PC-9 (cell line): ENCODE measurements at regions not wholly inside any gene's neighbourhood (a gene's known extent, or its start where the extent isn't known, plus 50 kb on each side); places are given as distances from the start of the nearest gene placed in this dataset.

ENCODE experiments used
- BruUV-seq: library from RNA; stranded (reverse); fragments of 400-500 nt; replicated peaks from 2 replicates; lab custom pipeline; 2021; lab: Mats Ljungman, UMichigan
- CTCF ChIA-PET: fragments of 300-600 bp; sonication (Branson Sonifier 250); formaldehyde crosslinking; loops from one replicate; lab custom pipeline; 2022; ENCODE audit warnings: antibody characterized with exemption; lab: Charles Lee
- POLR2A ChIA-PET: fragments of 300-600 bp; sonication (Branson Sonifier 250); formaldehyde crosslinking; loops from one replicate; lab custom pipeline; 2022; ENCODE audit warnings: antibody characterized with exemption; ENCODE audit not compliant: unreplicated experiment; lab: Charles Lee
- DNase-seq, 2 experiments: peaks; one replicate each; pipeline versions ENCODE4 v3.0.0 to v3.0.0-alpha.2; 2015 to 2022; ENCODE audit warnings: mixed read lengths in 1 of 2
- H2AFZ ChIP-seq: fragments of 200-600 bp; sonication (generic); 2 replicates; pipeline ENCODE4 v1.8.1; 2017; ENCODE audit warnings: antibody characterized with exemption
- H3F3A ChIP-seq: fragments of 200-600 bp; sonication (generic); 2 replicates; pipeline ENCODE4 v1.8.1; 2017; ENCODE audit warnings: antibody characterized with exemption, mild to moderate bottlenecking, low read depth; ENCODE audit not compliant: insufficient read depth
- H3K27ac ChIP-seq: fragments of 200-600 bp; sonication (generic); 2 replicates; pipeline ENCODE4 v1.6.1; 2016; ENCODE audit warnings: mixed run types
- H3K27me3 ChIP-seq: fragments of 200-600 bp; sonication (generic); 2 replicates; pipeline ENCODE4 v1.6.1; 2016; ENCODE audit warnings: low read depth, mixed run types; ENCODE audit not compliant: insufficient read depth
- H3K36me3 ChIP-seq: fragments of 200-600 bp; sonication (generic); 2 replicates; pipeline ENCODE4 v1.6.1; 2016; ENCODE audit warnings: low read depth, mixed run types
- H3K4me1 ChIP-seq: fragments of 200-600 bp; sonication (generic); replicated peaks from 2 replicates; pipeline ENCODE4 v1.6.1; 2016; ENCODE audit warnings: mixed run types; ENCODE audit not compliant: insufficient read depth
- H3K4me2 ChIP-seq: fragments of 200-600 bp; sonication (generic); 2 replicates; pipeline ENCODE4 v1.6.1; 2017; ENCODE audit warnings: mixed run types
- H3K4me3 ChIP-seq: fragments of 200-600 bp; sonication (generic); 2 replicates; pipeline ENCODE4 v1.6.1; 2016; ENCODE audit warnings: mixed run types
- H3K79me2 ChIP-seq: fragments of 200-600 bp; sonication (generic); 2 replicates; pipeline ENCODE4 v1.6.1; 2017; ENCODE audit warnings: low read depth, mixed run types
- H3K9me2 ChIP-seq: fragments of 200-600 bp; sonication (generic); 2 replicates; pipeline ENCODE4 v1.8.1; 2017; ENCODE audit warnings: mild to moderate bottlenecking; ENCODE audit not compliant: insufficient read depth
- H3K9me3 ChIP-seq: fragments of 200-600 bp; sonication (generic); 2 replicates; pipeline ENCODE4 v1.8.1; 2016; ENCODE audit warnings: low read depth; ENCODE audit not compliant: insufficient read depth
- H4K20me1 ChIP-seq: fragments of 200-600 bp; sonication (generic); 2 replicates; pipeline ENCODE4 v1.8.1; 2017; ENCODE audit not compliant: insufficient read depth
- EZH2 ChIP-seq: fragments of 200-600 bp; sonication (generic); IDR thresholded peaks from 2 replicates; pipeline ENCODE4 v1.8.0; 2017; ENCODE audit warnings: antibody characterized with exemption, low read depth
- intact Hi-C: fragments of 100-400 bp; cut with micrococcal nuclease; formaldehyde crosslinking; loops from one replicate; pipeline ENCODE4 v1.10.0; 2022; ENCODE audit not compliant: unreplicated experiment
- TF ChIP-seq, protein P1 (sequence below): fragments of 200-600 bp; sonication (generic); conservative IDR thresholded peaks from 2 replicates; pipeline ENCODE4 v1.6.1; 2017; ENCODE audit warnings: mixed run types, antibody characterized with exemption, mild to moderate bottlenecking, moderate library complexity

DNA sequence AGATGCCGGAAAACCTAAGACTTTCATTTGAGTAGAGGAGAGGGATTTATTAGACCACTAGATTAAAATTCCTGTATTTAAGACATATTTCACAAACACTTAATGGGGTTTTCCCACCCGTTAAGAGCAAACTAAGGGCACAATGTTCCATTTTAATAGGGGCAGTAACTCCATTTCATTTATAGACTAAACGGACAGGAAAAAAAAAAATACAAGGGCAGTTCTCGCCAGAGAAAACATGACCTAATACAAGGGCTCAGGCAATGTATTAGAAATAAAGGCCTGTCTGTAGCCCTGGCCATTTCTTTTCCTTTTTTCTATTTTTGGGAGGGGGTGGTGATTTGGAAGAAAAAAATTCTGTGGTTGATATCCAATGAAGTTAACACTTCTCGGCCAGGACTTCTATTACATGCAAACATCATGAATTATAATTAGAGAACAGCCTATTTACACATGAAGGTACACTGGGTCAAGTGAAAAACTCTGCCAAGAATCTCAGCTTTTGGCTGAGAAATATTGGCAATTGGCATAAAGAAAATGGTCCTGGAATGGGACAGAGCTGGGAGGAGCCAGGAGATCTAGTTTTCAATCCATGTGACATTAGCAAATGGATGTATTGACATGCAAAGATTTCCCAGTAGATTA is 641.1 kb upstream of the TBX3 start:
- Histone ChIP-seq H3K36me3 (no peaks in the 10 kb centered on the region), H3F3A (no peaks in the 10 kb centered on the region), H3K27ac (no peak overlapping the region), H3K9me2 (no peaks in the 10 kb centered on the region), H2AFZ (no peak overlapping the region), H3K27me3 (0 out of 2 replicates have a peak, but pooled peaks cover under 1% of the 10 kb centered on the region), H3K79me2 (no peaks in the 10 kb centered on the region), H4K20me1 (no peaks in the 10 kb centered on the region), H3K4me3 (no peak overlapping the region), H3K4me1 (no peaks in the 10 kb centered on the region), H3K9me3 (no peaks in the 10 kb centered on the region), H3K4me2 (no peak overlapping the region)
- POLR2A ChIA-PET, result no interaction called here
- BruUV-seq, result no TSS peak
- CTCF ChIA-PET, result no interaction called here
- intact Hi-C loops, result no loop called here
- TF ChIP-seq, protein P1, sequence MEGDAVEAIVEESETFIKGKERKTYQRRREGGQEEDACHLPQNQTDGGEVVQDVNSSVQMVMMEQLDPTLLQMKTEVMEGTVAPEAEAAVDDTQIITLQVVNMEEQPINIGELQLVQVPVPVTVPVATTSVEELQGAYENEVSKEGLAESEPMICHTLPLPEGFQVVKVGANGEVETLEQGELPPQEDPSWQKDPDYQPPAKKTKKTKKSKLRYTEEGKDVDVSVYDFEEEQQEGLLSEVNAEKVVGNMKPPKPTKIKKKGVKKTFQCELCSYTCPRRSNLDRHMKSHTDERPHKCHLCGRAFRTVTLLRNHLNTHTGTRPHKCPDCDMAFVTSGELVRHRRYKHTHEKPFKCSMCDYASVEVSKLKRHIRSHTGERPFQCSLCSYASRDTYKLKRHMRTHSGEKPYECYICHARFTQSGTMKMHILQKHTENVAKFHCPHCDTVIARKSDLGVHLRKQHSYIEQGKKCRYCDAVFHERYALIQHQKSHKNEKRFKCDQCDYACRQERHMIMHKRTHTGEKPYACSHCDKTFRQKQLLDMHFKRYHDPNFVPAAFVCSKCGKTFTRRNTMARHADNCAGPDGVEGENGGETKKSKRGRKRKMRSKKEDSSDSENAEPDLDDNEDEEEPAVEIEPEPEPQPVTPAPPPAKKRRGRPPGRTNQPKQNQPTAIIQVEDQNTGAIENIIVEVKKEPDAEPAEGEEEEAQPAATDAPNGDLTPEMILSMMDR, result no peak
- TF ChIP-seq EZH2, result no peak
- DNase-seq, result no peak

DNA sequence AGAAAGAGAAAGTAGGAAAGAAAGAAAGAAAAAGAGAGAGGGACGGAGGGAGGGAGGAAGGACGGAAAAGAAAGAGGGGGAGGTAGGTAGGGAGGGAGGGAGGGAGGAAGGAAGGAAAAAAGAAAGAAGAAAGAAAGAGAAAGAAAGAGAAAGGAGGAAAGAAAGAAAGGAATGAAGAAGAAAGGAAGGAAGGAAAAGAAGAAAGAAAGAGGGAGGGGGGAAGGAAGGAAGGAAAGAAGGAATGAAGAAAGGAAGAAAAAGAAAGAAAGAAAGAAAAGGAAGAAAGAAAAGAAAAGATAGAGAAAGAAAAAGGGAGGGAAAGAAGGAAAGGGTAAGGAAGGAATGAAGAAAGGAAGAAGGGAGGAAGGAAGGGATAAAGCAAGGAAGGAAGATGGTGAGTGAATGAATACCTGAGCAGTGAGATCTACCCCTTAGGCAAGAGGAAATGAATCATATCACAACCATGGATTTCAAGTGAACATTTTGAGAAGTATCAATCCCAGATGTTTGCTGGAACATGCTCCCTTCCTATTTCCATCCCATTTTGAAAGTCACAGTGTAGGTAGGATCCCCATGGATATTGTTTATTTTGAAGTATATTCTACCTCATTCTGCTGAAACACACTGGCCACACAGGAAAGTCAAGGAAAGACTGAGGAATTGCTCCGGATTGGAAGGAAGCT is 639.4 kb upstream of the TBX3 start:
- no peaks in the 10 kb centered on the region for H3K4me1 ChIP-seq
- H3F3A ChIP-seq, result no peaks in the 10 kb centered on the region
- H3K9me3 ChIP-seq, result no peaks in the 10 kb centered on the region
- no peak overlapping the region for H3K4me2 ChIP-seq
- TF ChIP-seq, protein P1, result no peak
- no peak for TF ChIP-seq EZH2
- H3K27me3 ChIP-seq, result 0 out of 2 replicates have a peak, but pooled peaks cover 7% of the 10 kb centered on the region
- intact Hi-C loops, result no loop called here
- H3K27ac ChIP-seq, result no peak overlapping the region
- ChIA-PET POLR2A (no interaction called here), CTCF (no interaction called here)
- BruUV-seq, result no TSS peak
- no peaks in the 10 kb centered on the region for H3K9me2 ChIP-seq
- H4K20me1 ChIP-seq, result no peaks in the 10 kb centered on the region
- no peak overlapping the region for H2AFZ ChIP-seq
- H3K4me3 ChIP-seq, result no peak overlapping the region
- H3K36me3 ChIP-seq, result no peaks in the 10 kb centered on the region
- DNase-seq, result no peak
- no peaks in the 10 kb centered on the region for H3K79me2 ChIP-seq

DNA sequence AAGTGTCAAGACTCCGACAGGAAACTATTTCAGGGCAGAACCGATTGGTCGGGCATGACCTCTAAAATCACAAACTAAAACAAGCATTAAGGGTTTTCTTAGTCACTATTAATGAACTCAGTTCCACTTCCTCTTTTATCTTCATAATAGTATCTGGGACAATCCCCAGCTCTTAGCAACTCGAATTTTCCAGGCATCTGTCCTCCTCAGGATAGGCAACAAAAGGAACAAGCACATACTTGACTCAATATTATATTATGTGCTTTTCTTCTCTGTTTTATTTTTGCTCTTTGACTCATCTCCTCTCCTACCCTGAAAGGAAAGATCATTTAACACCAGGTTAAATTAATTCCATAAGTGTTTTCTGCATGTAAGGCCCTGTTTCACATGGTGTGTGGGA is 638.3 kb upstream of the TBX3 start:
- no TSS peak for BruUV-seq
- Histone ChIP-seq H3K27me3 (0 out of 2 replicates have a peak, but pooled peaks cover 7% of the 10 kb centered on the region), H2AFZ (no peak overlapping the region), H3K4me2 (no peak overlapping the region), H3F3A (no peaks in the 10 kb centered on the region), H3K9me2 (no peaks in the 10 kb centered on the region), H3K79me2 (no peaks in the 10 kb centered on the region), H3K36me3 (no peaks in the 10 kb centered on the region), H4K20me1 (no peaks in the 10 kb centered on the region), H3K4me1 (no peaks in the 10 kb centered on the region), H3K4me3 (no peak overlapping the region), H3K27ac (no peak overlapping the region), H3K9me3 (no peaks in the 10 kb centered on the region)
- ChIA-PET CTCF (no interaction called here), POLR2A (no interaction called here)
- intact Hi-C loops, result no loop called here
- TF ChIP-seq EZH2, result no peak
- TF ChIP-seq, protein P1, result no peak
- no peak for DNase-seq
